TTC549 (cell line): ENCODE measurements at regions not wholly inside any gene's neighbourhood (a gene's known extent, or its start where the extent isn't known, plus 50 kb on each side); places are given as distances from the start of the nearest gene placed in this dataset.

Experiments
- FAIRE-seq: peaks from 2 replicates; lab custom pipeline; 2012; peaks lifted over from hg19 to GRCh38; lab: Jason Lieb, UNC

- FAIRE-seq, result no peak
Observed at GRCh38 chr13:95498886-95499285, 53.6 kb upstream of the CLDN10 start.

DNA sequence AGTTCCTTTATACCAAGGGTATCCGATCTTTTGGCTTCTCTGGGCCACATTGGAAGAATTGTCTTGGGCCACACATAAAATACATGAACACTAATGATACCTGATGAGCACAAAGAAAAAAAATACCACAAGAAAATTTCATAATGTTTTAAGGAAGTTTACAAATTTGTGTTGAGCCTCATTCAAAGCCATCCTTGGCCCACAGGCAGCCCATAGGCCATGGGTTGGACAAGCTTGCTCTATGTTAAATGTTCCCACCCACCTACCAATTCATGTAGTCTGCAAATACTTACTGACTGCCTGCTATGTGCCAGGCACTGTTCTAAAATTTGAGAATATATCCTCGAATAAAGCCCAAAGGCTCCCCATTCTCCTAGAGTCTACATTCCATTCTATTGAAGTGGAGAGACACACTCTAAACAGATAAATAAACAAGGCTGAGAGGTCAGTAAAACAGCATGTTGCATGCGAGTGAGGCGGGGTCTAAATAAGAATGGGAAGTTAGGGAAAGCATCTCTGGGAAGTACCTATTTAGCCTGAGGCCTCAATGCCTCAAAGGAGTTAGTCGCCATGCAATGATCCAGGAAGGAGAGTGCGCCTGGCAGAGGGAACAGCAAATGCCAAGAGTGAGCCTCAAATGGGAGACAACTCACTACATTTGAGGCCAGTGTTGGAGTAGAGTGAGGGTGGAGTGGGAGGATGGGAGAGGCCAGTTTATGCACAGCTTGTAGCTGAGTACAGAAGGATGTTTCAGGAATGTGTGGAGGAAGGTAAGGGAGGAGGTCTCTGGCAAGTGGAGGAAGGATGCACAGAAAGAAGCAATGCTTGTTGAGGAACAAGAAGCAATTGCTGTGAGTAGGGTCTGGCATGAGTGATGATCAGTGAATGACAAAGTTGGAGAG is 52.5 kb upstream of the CLDN10 start:
- no peak for FAIRE-seq

DNA sequence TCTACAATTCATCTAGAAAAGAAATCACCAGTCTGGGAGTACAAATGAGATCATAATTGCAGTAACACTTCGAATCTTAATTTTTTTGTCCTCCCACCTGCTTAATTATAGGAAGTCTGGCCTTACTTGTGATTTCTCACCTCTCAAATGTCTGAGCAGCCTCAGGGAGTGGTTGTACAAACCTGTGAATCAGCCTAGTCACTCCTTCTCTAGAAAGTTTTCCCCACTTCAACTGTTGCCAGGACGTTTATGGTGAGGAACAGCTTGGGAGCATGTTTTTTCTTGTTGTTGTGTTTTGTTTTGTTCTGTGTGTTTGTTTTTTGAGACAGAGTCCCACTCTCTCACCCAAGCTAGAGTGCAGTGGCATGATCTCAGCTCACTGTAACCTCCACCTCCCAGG is 50.3 kb upstream of the CLDN10 start:
- FAIRE-seq, result no peak
